Pancreas (tissue), 10 donors: ENCODE measurements at regions not wholly inside any gene's neighbourhood (a gene's known extent, or its start where the extent isn't known, plus 50 kb on each side); places are given as distances from the start of the nearest gene placed in this dataset.

Source experiments
- ATAC-seq, 4 donors: fragments of 200-7000 bp; cut with Tn5 transposase; one replicate each; pipeline versions ENCODE4 v1.8.0 to v1.9.1; 2020; ENCODE audit warnings: mild to moderate bottlenecking in 4 of 4, moderate library complexity in 4 of 4
- DNase-seq, 6 donors: peaks; one replicate each; pipeline ENCODE4 v3.0.0-alpha.2; 2020
- FAIRE-seq: peaks from 2 replicates; lab custom pipeline; 2012; peaks lifted over from hg19 to GRCh38; lab: Jason Lieb, UNC
- H3K27ac ChIP-seq, 4 donors: fragments of 200-600 bp; sonication (generic); 1 replicate in 3 of 4; 2 replicates in 1 of 4; pipeline versions ENCODE4 v1.5.0 to v1.8.0; 2020
- H3K27me3 ChIP-seq, 4 donors: fragments of 200-600 bp; one replicate each; pipeline ENCODE4 v1.8.0; 2021
- H3K36me3 ChIP-seq, 3 donors: fragments of 200-600 bp; sonication (generic) in 1 of 3; one replicate each; pipeline versions ENCODE4 v1.5.0 to v1.8.0; 2020 to 2021
- H3K4me1 ChIP-seq, 3 donors: fragments of 200-600 bp; one replicate each; pipeline ENCODE4 v1.8.0; 2021
- H3K4me3 ChIP-seq, 4 donors: fragments of 200-600 bp; sonication (generic) in 2 of 4; one replicate each; pipeline versions ENCODE4 v1.5.0 to v1.8.0; 2020 to 2021
- H3K9me3 ChIP-seq, 4 donors: fragments of 200-600 bp; one replicate each; pipeline ENCODE4 v1.8.0; 2021
- CTCF ChIP-seq, 4 donors: fragments of 200-600 bp; sonication (generic) in 3 of 4; IDR thresholded peaks; one replicate each; pipeline versions ENCODE4 v1.5.0 to v1.8.0; 2021; ENCODE audit warnings: antibody characterized with exemption in 4 of 4
- WGBS, 2 donors: extraction: QIAGEN DNeasy Blood & Tissue Kit; methylation state at CpG; one replicate each; pipeline ENCODE4 v1.1.7; 2013; 5-methylcytosine and 5-hydroxymethylcytosine counted together
- intact Hi-C, 3 donors: fragments of 100-400 bp; cut with DNase I; formaldehyde crosslinking; loops; one replicate each; pipeline versions ENCODE4 v1.11.1 to v1.14.2; 2022
- donor health status: healthy with polysubstance abuse.
- donor health status: DM: no; HTN: no; CAD: no; lungs with moderate emphysema.
- donor health status: DM: no; HTN: no; CAD: no.
- donor health status: control.
- donor health status: control.
- donor health status: Bipolar disorder and iron deficiency.
- donor health status: DM: yes; HTN: yes; CAD: no.
- donor health status: DM: no; HTN: no; CAD: no.
- donor health status: DM: no; HTN: no; CAD: no.
- donor health status: DM: yes; HTN: yes; CAD: no.

- no peak for FAIRE-seq
- intact Hi-C loops = no loop called here
- Histone ChIP-seq H3K4me1 (no peaks in the 10 kb centered on the region), H3K36me3 (no peaks in the 10 kb centered on the region), H3K4me3 (no peak overlapping the region), H3K9me3 (no peaks in the 10 kb centered on the region), H3K27me3 (peaks cover 0 to 5% (median 0%) of the 10 kb centered on the region in 4 donors), H3K27ac (no peak overlapping the region)
- DNase-seq = peak in 1 of 6 donors; percentile 21
- ATAC-seq = no peak
- no peak for TF ChIP-seq CTCF (IDR thresholded peaks at IDR 0.05)
- 76 to 86% methylated on average over 6 of the region's 6 CpGs for WGBS, 2 donors
Observed at GRCh38 chr2:221705185-221705877, 133.2 kb upstream of the EPHA4 start.

GRCh38 chr2:221704442-221704841 lies 132.3 kb upstream of the EPHA4 start:
- no peak for ATAC-seq
- no peak for TF ChIP-seq CTCF (IDR thresholded peaks at IDR 0.05)
- DNase-seq = no peak
- FAIRE-seq = no peak
- Histone ChIP-seq H3K4me3 (no peak overlapping the region), H3K36me3 (no peaks in the 10 kb centered on the region), H3K4me1 (no peaks in the 10 kb centered on the region), H3K27ac (no peak overlapping the region), H3K27me3 (peaks cover 0 to 5% (median 0%) of the 10 kb centered on the region in 4 donors), H3K9me3 (no peaks in the 10 kb centered on the region)
- WGBS, 2 donors = 74 to 77% methylated on average over 8 of the region's 8 CpGs
- intact Hi-C loops = no loop called here

DNA sequence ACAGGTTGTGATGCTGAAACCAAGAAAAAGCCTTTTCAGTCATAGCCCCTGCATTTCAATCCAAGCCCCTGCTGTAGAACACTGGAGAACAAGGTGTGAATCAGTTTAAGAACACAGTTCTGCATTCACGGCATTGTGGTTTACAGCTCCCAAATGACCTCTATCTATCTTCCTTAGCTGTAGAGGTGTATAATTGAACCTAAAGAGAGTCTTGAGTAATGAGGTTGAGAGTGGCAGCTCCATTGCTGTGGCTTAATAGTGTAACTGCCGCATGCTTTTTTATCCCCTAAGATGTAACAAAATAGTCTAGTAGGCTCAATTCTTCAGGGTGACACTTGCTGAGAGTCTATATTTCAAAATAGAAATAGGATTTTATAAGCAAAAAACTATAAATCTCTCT lies 121.3 kb upstream of the EPHA4 start:
- 77% methylated on average over 2 of the region's 2 CpGs for WGBS, 2 donors
- no peaks in the 10 kb centered on the region for H3K27me3 ChIP-seq
- DNase-seq (no peak), ATAC-seq (no peak), FAIRE-seq (no peak)
- no peaks in the 10 kb centered on the region for H3K36me3 ChIP-seq
- H3K27ac ChIP-seq = no peak overlapping the region
- H3K4me3 ChIP-seq = no peak overlapping the region
- intact Hi-C loops = no loop called here
- H3K9me3 ChIP-seq = no peaks in the 10 kb centered on the region
- TF ChIP-seq CTCF (IDR thresholded peaks at IDR 0.05) = no peak
- H3K4me1 ChIP-seq = no peaks in the 10 kb centered on the region

- no peaks in the 10 kb centered on the region for H3K4me1 ChIP-seq
- ATAC-seq = no peak
- FAIRE-seq = no peak
- DNase-seq = no peak
- intact Hi-C loops = no loop called here
- no peak for TF ChIP-seq CTCF (IDR thresholded peaks at IDR 0.05)
- no peaks in the 10 kb centered on the region for H3K27me3 ChIP-seq
- no peaks in the 10 kb centered on the region for H3K9me3 ChIP-seq
- no peaks in the 10 kb centered on the region for H3K36me3 ChIP-seq
- H3K4me3 ChIP-seq = no peak overlapping the region
- H3K27ac ChIP-seq = no peak overlapping the region
- WGBS, 2 donors = 89 to 90% methylated on average over 1 of the region's 1 CpG
Observed at GRCh38 chr2:221691571-221691970, 119.5 kb upstream of the EPHA4 start.

DNA sequence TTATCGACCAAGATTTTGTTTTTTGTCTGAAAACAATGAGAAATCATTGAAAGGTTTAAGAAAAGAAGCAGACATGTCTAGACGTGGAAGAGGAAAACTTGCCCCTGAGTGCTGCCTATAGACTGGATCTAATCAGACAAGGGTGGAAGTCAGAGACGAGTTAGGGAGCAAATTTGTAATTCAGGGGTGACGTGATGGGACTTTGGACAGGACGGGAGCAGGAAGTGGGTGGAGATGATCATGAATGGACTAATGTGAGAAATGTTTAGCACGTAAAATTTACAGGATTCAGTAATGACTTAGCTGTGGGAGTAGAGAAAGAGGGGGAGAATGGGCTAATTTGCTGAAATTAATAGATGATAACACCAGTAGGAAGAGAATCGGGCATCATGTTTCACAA lies 117.0 kb upstream of the EPHA4 start:
- no peaks in the 10 kb centered on the region for H3K4me1 ChIP-seq
- no peaks in the 10 kb centered on the region for H3K27me3 ChIP-seq
- intact Hi-C loops = no loop called here
- no peaks in the 10 kb centered on the region for H3K9me3 ChIP-seq
- WGBS, 2 donors = 58 to 62% methylated on average over 7 of the region's 7 CpGs
- ATAC-seq (no peak), FAIRE-seq (no peak), DNase-seq (no peak)
- TF ChIP-seq CTCF (IDR thresholded peaks at IDR 0.05) = no peak
- H3K27ac ChIP-seq = no peak overlapping the region
- H3K4me3 ChIP-seq = no peak overlapping the region
- no peaks in the 10 kb centered on the region for H3K36me3 ChIP-seq
